ENCODE measurements at regions not wholly inside any gene's neighbourhood (a gene's known extent, or its start where the extent isn't known, plus 50 kb on each side); places are given as distances from the start of the nearest gene placed in this dataset.
"Not testable (repeated sequence)": the region's sequence is repeated elsewhere in the genome, so short reads cannot be mapped to it uniquely, and the experiment has no call there.

- DNase-seq: peak in 2 of 3 experiments; percentile 55 to 82
Measured at GRCh38 chr2:145412155-145412554, 892.2 kb upstream of the ZEB2 start.

- peak in 2 of 3 experiments; percentile 70 to 79 for DNase-seq
Measured at GRCh38 chr2:145411493-145411892, 891.6 kb upstream of the ZEB2 start.

GRCh38 chr2:145410086-145410485 lies 890.2 kb upstream of the ZEB2 start:
- DNase-seq: peak in 1 of 3 experiments; percentile 11

- no peak for DNase-seq
Measured at GRCh38 chr2:145408980-145409379, 889.1 kb upstream of the ZEB2 start.

- DNase-seq: no peak
Measured at GRCh38 chr2:145404690-145405089, 884.8 kb upstream of the ZEB2 start.

- no peak for DNase-seq
Measured at GRCh38 chr2:145402706-145403277, 882.9 kb upstream of the ZEB2 start.

GRCh38 chr2:145399131-145399530 lies 879.2 kb upstream of the ZEB2 start:
- no peak for DNase-seq

- no peak for DNase-seq
Measured at GRCh38 chr2:145394181-145394580, 874.3 kb upstream of the ZEB2 start.

GRCh38 chr2:145386973-145387372 lies 867.1 kb upstream of the ZEB2 start:
- no peak for DNase-seq

- DNase-seq: no peak
Measured at GRCh38 chr2:145383961-145384360, 864.0 kb upstream of the ZEB2 start.

- DNase-seq: peak in 1 of 3 experiments; percentile 44
Measured at GRCh38 chr2:145380436-145381017, 860.6 kb upstream of the ZEB2 start.

GRCh38 chr2:145379934-145380333 lies 860.0 kb upstream of the ZEB2 start:
- peak in 1 of 3 experiments; percentile 12 for DNase-seq

- DNase-seq: peak in 1 of 3 experiments; percentile 64
Measured at GRCh38 chr2:145374165-145374564, 854.2 kb upstream of the ZEB2 start.

GRCh38 chr2:145367334-145367733 lies 847.4 kb upstream of the ZEB2 start:
- not testable (repeated sequence) for DNase-seq

- DNase-seq: peak in 1 of 3 experiments; percentile 5
Measured at GRCh38 chr2:145366341-145366740, 846.4 kb upstream of the ZEB2 start.

- no peak for DNase-seq
Measured at GRCh38 chr2:145360129-145360790, 840.3 kb upstream of the ZEB2 start.

- no peak for DNase-seq
Measured at GRCh38 chr2:145359561-145359960, 839.6 kb upstream of the ZEB2 start.

GRCh38 chr2:145356056-145356455 lies 836.1 kb upstream of the ZEB2 start:
- DNase-seq: no peak

- DNase-seq: peak in 2 of 3 experiments; percentile 50 to 89
Measured at GRCh38 chr2:145352484-145352883, 832.6 kb upstream of the ZEB2 start.

GRCh38 chr2:145351864-145352425 lies 832.0 kb upstream of the ZEB2 start:
- no peak for DNase-seq

GRCh38 chr2:145350011-145350410 lies 830.1 kb upstream of the ZEB2 start:
- DNase-seq: no peak

GRCh38 chr2:145344076-145344724 lies 824.3 kb upstream of the ZEB2 start:
- no peak for DNase-seq

- DNase-seq: no peak
Measured at GRCh38 chr2:145343287-145343686, 823.4 kb upstream of the ZEB2 start.
